GM12864 (cell line): ENCODE measurements at regions not wholly inside any gene's neighbourhood (a gene's known extent, or its start where the extent isn't known, plus 50 kb on each side); places are given as distances from the start of the nearest gene placed in this dataset.

Experiments used
- DNase-seq: peaks from one replicate; pipeline ENCODE4 v3.0.0-alpha.2; 2011; ENCODE audit warnings: low read depth
- H3K4me3 ChIP-seq: 2 replicates; pipeline ENCODE4 v1.5.1; 2011; ENCODE audit warnings: mild to moderate bottlenecking, low read depth, low read length, control low read depth
- CTCF ChIP-seq: IDR thresholded peaks from 2 replicates; pipeline ENCODE4 v1.5.1; 2011; ENCODE audit warnings: low read depth, mild to moderate bottlenecking, moderate library complexity, low read length, control low read depth, inconsistent platforms; ENCODE audit errors: missing control alignments

- no peak for DNase-seq
- H3K4me3 ChIP-seq, result no peak overlapping the region
- TF ChIP-seq CTCF, result no peak
Observed at GRCh38 chr6:168182366-168182765, 103.4 kb upstream of the FRMD1 start.

GRCh38 chr6:168181876-168182275, 102.9 kb upstream of the FRMD1 start:
- TF ChIP-seq CTCF, result no peak
- no peak overlapping the region for H3K4me3 ChIP-seq
- DNase-seq, result no peak

DNA sequence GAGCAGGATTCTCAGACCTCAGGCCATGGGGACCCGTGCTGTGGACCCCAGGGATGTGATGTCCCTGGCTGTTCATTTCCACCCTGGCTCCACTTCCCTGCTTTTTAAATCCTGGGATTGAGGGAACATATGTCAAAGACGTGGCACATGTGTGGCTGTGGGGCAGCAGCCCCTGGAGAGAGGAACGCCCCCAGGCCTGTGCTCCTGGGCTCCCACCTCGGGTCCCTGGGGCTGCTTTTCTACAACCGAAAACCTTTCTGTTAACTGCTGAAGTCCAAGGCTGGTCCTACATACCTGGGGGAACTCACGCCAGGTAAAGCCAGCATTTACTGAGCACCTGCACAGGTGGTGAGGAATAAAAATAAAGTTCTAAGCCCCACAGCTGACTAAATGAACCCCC, 102.3 kb upstream of the FRMD1 start:
- no peak overlapping the region for H3K4me3 ChIP-seq
- no peak for DNase-seq
- TF ChIP-seq CTCF, result no peak

DNA sequence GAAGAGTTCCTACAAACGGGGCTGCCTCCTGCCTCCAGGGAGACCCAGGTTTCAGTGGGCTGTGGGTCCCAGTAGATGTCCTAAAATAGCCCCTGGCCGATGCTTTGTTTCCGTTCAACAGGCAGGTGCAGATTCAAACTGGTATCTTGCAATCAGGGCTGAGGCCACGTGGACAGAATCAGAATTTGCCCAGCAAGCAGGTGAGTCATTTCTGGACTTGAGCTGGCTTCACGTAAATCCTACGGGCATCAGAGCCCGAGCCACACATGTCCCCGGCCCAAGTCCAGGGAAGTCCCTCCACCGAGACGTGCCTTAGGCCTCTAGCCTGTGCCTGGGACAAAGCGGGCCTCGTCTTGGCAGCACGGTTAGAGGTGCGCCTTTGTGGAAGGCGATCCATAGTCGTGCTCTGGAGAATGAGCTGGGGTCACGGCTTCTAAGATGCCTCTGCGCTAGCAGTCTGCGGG, 101.6 kb upstream of the FRMD1 start:
- peak; percentile 37 for DNase-seq
- no peak overlapping the region for H3K4me3 ChIP-seq
- no peak for TF ChIP-seq CTCF

- TF ChIP-seq CTCF, result no peak
- no peak for DNase-seq
- H3K4me3 ChIP-seq, result no peak overlapping the region
Observed at GRCh38 chr6:168179702-168180382, 100.8 kb upstream of the FRMD1 start.

DNA sequence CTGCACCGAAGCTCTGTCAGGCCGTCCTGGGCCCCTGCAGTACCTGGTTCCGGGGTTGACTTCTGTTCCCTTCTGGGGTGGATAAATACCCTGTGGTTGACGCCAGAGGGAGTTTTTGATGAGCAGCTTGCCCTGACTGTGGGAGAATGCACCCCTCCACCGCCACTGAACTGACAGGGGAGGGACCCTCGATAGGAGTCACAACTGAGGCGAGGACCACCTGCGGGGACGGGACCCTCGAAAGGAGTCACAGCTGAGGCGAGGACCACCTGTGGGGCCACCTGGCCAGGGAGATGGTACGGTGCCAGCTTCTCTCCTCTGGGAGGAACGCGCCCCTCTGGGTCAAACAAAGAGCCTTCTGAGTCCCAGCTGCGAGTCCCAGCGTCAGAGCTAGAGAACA, 100.1 kb upstream of the FRMD1 start:
- TF ChIP-seq CTCF, result no peak

More for the DNA sequence above, 100.1 kb upstream of the FRMD1 start:
- H3K4me3 ChIP-seq, result no peak overlapping the region
- DNase-seq, result no peak
